BLaER1 (cell line): ENCODE measurements at regions not wholly inside any gene's neighbourhood (a gene's known extent, or its start where the extent isn't known, plus 50 kb on each side); places are given as distances from the start of the nearest gene placed in this dataset.
A peak's percentile ranks its signal among the peaks of the same experiment; 100 is the strongest.
"Not testable (repeated sequence)": the region's sequence is repeated elsewhere in the genome, so short reads cannot be mapped to it uniquely, and the experiment has no call there.

Experiments used
- H3K27ac ChIP-seq: shearing (Covaris generic); formaldehyde crosslinking; 2 replicates; pipeline ENCODE4 v1.8.1; 2022
- H3K27me3 ChIP-seq: shearing (Covaris generic); formaldehyde crosslinking; 2 replicates; pipeline ENCODE4 v1.8.1; 2022
- H3K36me3 ChIP-seq: shearing (Covaris generic); formaldehyde crosslinking; 2 replicates; pipeline ENCODE4 v1.8.1; 2022
- H3K4me1 ChIP-seq: shearing (Covaris generic); formaldehyde crosslinking; 2 replicates; pipeline ENCODE4 v1.8.1; 2022
- H3K4me2 ChIP-seq: shearing (Covaris generic); formaldehyde crosslinking; 2 replicates; pipeline ENCODE4 v1.8.1; 2022
- H3K4me3 ChIP-seq: shearing (Covaris generic); formaldehyde crosslinking; 2 replicates; pipeline ENCODE4 v1.8.1; 2022
- H3K9ac ChIP-seq: shearing (Covaris generic); formaldehyde crosslinking; 2 replicates; pipeline ENCODE4 v1.8.1; 2022
- H3K9me3 ChIP-seq: shearing (Covaris generic); formaldehyde crosslinking; 2 replicates; pipeline ENCODE4 v1.8.1; 2022
- H4K20me1 ChIP-seq: shearing (Covaris generic); formaldehyde crosslinking; 2 replicates; pipeline ENCODE4 v1.8.1; 2022
- Cebpa-rat ChIP-seq: shearing (Covaris generic); IDR thresholded peaks from 2 replicates; pipeline ENCODE4 v1.8.1; 2022

DNA sequence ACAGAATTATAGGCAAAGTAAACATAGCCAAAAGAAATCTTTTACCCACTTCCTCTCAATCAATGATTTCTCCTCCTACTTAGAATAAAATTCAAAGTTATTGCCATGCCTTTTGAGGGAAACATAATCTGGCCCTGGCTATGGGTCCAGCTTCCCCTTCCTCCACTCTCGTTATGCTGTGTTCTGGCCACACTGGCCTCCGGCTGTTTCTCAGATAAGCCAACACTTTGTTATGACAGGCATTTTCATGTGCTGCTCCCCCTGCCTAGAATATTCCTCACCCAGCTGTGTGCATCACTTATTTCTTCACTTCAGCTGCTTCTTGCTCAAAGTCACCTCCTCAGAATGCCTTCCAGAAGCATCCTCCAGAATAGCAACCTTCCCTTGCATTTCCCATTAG is 386.6 kb upstream of the AADAT start:
- Histone ChIP-seq H3K4me1 (no peaks in the 10 kb centered on the region), H3K4me2 (no peak overlapping the region), H3K4me3 (no peak overlapping the region), H3K36me3 (no peaks in the 10 kb centered on the region), H3K9ac (no peak overlapping the region), H3K27me3 (no peaks in the 10 kb centered on the region), H4K20me1 (no peaks in the 10 kb centered on the region), H3K9me3 (no peaks in the 10 kb centered on the region), H3K27ac (no peak overlapping the region)
- TF ChIP-seq Cebpa-rat = no peak

DNA sequence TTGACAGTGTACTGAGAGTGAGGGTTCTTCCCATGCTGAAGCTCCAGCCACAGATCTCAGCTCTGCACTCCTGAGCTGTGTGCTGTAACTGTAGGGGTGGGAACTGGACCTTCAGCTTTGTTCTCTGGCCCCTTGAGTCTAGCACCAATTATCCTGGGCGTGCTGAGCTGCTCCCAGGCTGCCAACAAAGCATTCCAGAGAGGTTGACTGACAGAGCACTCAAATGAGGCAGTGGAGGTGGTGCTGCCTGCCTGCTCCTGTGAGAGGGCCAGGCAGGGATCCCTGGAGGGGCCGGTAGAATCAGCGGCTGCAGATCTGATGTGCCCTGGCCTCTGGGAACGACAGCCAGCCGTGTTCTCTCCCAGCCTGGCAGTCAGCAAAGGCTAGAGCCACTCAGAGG is 375.7 kb upstream of the AADAT start:
- no peak for TF ChIP-seq Cebpa-rat
- H3K36me3 ChIP-seq = no peaks in the 10 kb centered on the region
- H3K27me3 ChIP-seq = no peaks in the 10 kb centered on the region
- H3K4me3 ChIP-seq = no peak overlapping the region
- no peak overlapping the region for H3K9ac ChIP-seq
- H3K4me1 ChIP-seq = no peaks in the 10 kb centered on the region
- no peaks in the 10 kb centered on the region for H4K20me1 ChIP-seq
- no peak overlapping the region for H3K27ac ChIP-seq
- H3K4me2 ChIP-seq = no peak overlapping the region
- H3K9me3 ChIP-seq = no peaks in the 10 kb centered on the region

DNA sequence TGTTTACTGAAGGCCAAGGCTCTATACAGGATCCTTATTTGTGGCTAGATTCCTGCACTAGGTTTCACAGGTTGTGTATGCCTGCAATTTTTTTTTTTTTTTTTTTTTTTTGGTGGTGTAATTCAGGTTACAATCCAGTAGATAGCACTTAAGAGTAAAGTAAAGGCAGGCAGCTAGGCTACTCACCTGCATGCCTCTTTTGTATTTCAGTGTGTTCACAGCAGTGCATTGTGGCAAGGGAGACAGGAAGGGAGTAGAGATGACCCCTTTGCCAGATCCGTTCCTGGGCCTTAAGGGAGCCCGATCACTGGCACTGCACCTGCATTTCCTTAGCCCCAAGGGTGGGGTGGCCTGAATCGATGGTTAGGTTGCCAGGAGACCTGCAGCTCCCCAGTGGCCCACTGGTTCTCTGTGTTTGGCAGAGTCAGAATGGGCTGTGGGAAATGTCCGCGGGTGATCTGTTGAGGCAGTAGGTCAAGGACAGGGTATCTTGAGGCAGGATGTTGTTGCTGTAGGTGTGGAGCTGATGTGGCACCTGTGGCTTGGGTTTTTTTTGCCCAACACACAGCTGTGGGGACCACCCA is 374.9 kb upstream of the AADAT start:
- no peaks in the 10 kb centered on the region for H3K4me1 ChIP-seq
- no peak overlapping the region for H3K4me3 ChIP-seq
- no peak for TF ChIP-seq Cebpa-rat
- H4K20me1 ChIP-seq = no peaks in the 10 kb centered on the region
- no peak overlapping the region for H3K4me2 ChIP-seq
- no peaks in the 10 kb centered on the region for H3K9me3 ChIP-seq
- no peaks in the 10 kb centered on the region for H3K36me3 ChIP-seq
- H3K27ac ChIP-seq = no peak overlapping the region
- H3K27me3 ChIP-seq = no peaks in the 10 kb centered on the region
- no peak overlapping the region for H3K9ac ChIP-seq

DNA sequence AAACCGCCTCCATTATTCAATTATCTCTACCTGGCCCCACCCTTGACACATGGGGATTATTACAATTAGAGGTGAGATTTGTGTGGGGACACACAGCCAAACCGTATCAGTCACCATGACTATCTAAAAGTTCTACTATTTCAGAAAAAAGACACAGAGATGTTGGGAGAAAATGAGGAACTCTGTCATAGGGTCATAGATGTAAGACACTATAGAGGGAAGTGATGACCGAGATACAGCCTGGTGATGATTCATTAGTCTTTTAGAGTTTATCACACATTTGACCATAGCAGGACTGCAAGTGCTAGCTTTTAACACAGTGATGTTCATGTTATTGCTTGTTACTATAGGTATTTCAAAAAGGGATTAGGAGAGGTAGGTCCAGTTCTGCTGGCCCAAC is 357.0 kb upstream of the AADAT start:
- Histone ChIP-seq H3K4me3 (no peak overlapping the region), H3K4me1 (no peaks in the 10 kb centered on the region), H3K36me3 (no peaks in the 10 kb centered on the region), H4K20me1 (no peaks in the 10 kb centered on the region), H3K4me2 (no peak overlapping the region), H3K27ac (no peak overlapping the region), H3K9me3 (no peaks in the 10 kb centered on the region), H3K27me3 (no peaks in the 10 kb centered on the region), H3K9ac (no peak overlapping the region)
- no peak for TF ChIP-seq Cebpa-rat

DNA sequence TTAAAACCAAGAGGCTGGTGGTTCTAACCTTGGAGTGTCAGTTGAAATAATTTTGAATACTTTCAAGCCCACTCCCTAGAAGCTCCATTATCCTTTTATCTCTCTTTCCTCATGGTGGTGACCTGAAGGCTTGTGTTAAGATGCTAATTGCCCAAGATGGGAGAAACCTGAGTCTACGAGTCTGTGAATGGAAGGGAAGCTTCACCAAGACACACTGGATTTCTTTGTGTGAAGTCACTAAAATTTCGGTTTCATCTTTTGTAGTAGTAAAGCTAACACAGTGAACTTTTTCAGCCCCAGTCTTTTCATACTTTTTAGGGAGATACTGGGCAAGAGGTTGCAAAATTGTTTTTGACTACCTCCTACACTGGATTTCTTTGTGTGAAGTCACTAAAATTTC is 351.4 kb upstream of the AADAT start:
- H3K27ac ChIP-seq, H3K4me2 ChIP-seq, H3K27me3 ChIP-seq, H3K4me3 ChIP-seq, H4K20me1 ChIP-seq, H3K4me1 ChIP-seq, H3K9me3 ChIP-seq, H3K9ac ChIP-seq, H3K36me3 ChIP-seq: not testable (repeated sequence)

DNA sequence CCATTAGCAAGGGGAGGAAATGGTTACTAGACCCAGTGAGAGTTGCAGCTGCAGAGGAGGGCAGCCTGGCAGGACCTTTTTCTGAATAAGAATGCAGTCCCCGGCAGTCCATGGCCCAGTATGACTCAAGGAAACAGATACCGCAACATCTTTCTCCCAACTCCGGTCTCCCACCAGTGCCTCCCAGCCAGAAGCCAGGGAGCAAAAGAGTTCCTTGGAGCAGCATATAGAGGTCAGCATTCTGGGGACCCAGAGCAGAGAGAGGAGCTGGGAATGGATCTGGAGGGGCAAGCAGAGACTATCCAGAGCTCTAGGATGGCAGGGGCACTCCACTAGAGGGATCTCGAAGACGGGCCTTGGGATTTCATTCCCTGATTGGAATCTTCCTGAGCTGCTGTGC is 339.2 kb upstream of the AADAT start:
- Histone ChIP-seq H3K27me3 (no peaks in the 10 kb centered on the region), H4K20me1 (no peaks in the 10 kb centered on the region), H3K4me1 (peaks cover 15% of the 10 kb centered on the region), H3K36me3 (no peaks in the 10 kb centered on the region), H3K4me2 (no peak overlapping the region), H3K27ac (no peak overlapping the region), H3K9ac (no peak overlapping the region), H3K9me3 (0 out of 2 replicates have a peak, but pooled peaks cover 3% of the 10 kb centered on the region), H3K4me3 (no peak overlapping the region)
- TF ChIP-seq Cebpa-rat = no peak

DNA sequence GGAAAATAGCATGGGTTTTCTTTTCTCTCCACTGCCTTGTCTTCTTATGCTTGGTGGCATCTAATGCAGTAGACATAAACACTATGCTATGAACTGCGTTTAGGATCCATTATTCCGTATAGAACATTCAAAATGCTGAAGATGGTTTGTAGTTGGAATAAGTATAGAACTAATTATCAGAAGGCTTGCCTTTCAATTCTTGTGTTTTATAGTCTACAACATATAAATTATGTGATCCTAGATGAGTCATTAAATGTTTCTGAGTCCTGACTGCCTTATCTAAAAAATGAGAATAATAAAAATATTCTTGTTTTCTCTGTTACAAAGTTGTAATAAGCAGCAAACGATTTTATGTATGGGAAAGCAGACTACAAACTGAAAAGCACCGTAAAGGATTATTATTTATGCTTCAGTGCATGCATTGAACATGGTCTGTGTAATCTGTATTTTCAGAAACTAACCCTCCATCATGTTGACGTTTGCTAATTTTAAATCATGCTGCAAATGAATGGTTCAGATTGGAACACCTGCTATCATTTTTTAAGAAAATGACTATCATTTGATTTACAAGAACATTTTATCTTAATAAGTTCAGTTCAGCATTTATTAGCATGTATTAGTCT is 335.9 kb upstream of the AADAT start:
- Histone ChIP-seq H3K4me3 (no peak overlapping the region), H3K4me2 (peak overlapping the region; percentile 13; the same call in 1 of the 2 replicates), H3K36me3 (no peaks in the 10 kb centered on the region), H3K27ac (no peak overlapping the region), H3K9me3 (peaks cover 10% of the 10 kb centered on the region), H3K27me3 (no peaks in the 10 kb centered on the region), H3K4me1 (peaks cover 16% of the 10 kb centered on the region), H3K9ac (no peak overlapping the region), H4K20me1 (no peaks in the 10 kb centered on the region)
- no peak for TF ChIP-seq Cebpa-rat

DNA sequence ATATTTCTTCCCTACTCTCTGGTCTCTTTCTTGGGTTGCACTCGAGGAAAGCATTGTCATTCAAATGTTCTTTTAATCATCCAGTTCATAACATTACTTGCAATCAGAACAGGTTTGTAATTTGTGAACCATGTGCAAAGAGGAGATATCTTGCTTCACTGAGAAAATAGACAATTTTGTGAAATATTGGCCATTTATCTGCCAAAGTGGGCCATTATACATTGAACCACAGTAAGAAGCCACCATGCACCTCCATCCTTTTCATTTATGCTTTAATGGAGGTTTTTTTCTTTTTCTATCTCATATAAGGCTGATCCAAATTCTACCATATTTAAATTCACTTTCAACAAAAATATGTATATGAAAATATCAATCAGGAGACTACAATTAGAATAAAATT is 335.3 kb upstream of the AADAT start:
- H4K20me1 ChIP-seq = no peaks in the 10 kb centered on the region
- H3K36me3 ChIP-seq = no peaks in the 10 kb centered on the region
- no peak overlapping the region for H3K27ac ChIP-seq
- peaks cover 15% of the 10 kb centered on the region for H3K9me3 ChIP-seq
- H3K4me3 ChIP-seq = no peak overlapping the region
- no peaks in the 10 kb centered on the region for H3K27me3 ChIP-seq
- H3K4me1 ChIP-seq = peaks cover 22% of the 10 kb centered on the region
- no peak overlapping the region for H3K4me2 ChIP-seq
- TF ChIP-seq Cebpa-rat = no peak
- no peak overlapping the region for H3K9ac ChIP-seq

DNA sequence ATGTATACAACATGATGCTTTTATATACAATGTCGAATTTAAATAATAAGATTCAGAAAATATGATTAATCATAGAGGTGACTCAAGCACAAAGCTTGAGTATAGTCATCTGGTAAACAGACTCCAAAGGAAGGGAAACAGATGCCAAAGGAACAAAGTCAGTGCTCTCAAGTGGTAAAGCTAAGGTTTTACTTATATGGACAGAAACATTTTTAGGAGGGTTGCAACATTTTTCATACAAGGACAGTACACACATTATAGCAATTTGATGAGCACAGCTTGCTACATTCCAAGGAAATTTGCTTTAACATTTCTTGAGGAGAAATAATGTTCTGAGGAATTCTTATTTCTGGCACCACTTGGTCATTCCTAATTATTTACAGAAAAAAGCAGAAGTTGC is 333.4 kb upstream of the AADAT start:
- H4K20me1 ChIP-seq = no peaks in the 10 kb centered on the region
- H3K4me2 ChIP-seq = no peak overlapping the region
- no peaks in the 10 kb centered on the region for H3K27me3 ChIP-seq
- TF ChIP-seq Cebpa-rat = no peak
- no peak overlapping the region for H3K9ac ChIP-seq
- no peak overlapping the region for H3K4me3 ChIP-seq
- no peaks in the 10 kb centered on the region for H3K36me3 ChIP-seq
- peaks cover 22% of the 10 kb centered on the region for H3K4me1 ChIP-seq
- H3K9me3 ChIP-seq = peaks cover 15% of the 10 kb centered on the region
- no peak overlapping the region for H3K27ac ChIP-seq

DNA sequence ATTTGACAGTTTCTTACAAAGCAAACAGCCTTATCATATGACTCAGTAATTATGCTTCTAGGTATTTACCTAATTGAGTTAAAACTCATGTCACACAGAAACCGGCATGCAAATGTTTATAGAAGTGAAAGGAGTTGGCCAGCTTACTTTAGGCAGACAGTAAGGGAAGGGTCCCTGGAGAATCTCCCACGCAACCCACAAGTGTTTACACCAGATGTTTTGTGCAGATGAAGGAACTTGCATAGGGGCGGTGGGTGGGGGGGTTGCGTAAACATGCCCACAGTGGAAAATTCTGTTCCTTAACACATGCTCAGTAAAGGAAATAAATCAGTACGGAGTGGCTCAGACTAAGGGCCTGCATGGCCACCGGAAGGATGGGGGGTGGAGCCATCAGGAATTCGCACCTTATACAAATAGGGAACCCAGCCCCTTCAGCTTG is 330.5 kb upstream of the AADAT start:
- H3K27ac ChIP-seq = peak overlapping the region; percentile 69
- peaks cover 26% of the 10 kb centered on the region for H3K4me1 ChIP-seq
- H3K9ac ChIP-seq = 0 out of 2 replicates have a peak overlapping the region, but pooled peaks have one; percentile 19
- H3K4me3 ChIP-seq = no peak overlapping the region
- no peaks in the 10 kb centered on the region for H3K27me3 ChIP-seq
- H3K4me2 ChIP-seq = peak overlapping the region; percentile 62
- no peaks in the 10 kb centered on the region for H3K36me3 ChIP-seq
- peaks cover 15% of the 10 kb centered on the region for H3K9me3 ChIP-seq
- no peaks in the 10 kb centered on the region for H4K20me1 ChIP-seq
- peak; percentile 70; the same call in 1 of the 2 replicates for TF ChIP-seq Cebpa-rat
